ENCODE measurements at regions not wholly inside any gene's neighbourhood (a gene's known extent, or its start where the extent isn't known, plus 50 kb on each side); places are given as distances from the start of the nearest gene placed in this dataset.

DNA sequence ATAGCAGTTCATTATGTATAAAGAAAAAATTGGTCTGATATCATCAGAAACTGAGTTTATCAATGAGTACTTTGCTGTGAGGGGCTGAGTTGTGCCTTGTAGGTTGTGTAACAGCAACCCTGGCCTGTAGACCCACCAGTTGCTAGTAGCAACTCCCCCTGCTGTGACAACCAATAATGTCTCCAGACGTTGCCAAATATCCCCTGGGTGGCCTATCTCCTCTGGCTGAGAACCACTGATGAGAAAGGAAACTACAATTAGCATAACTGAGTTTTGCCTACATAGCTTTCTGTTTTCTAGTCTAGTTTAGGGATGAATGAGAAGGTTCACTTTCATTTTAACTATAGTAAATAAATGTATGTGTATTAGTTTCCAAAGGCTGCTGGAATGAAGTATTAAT, 234.1 kb downstream of the CPE start:
- TF ChIP-seq, protein P1, sequence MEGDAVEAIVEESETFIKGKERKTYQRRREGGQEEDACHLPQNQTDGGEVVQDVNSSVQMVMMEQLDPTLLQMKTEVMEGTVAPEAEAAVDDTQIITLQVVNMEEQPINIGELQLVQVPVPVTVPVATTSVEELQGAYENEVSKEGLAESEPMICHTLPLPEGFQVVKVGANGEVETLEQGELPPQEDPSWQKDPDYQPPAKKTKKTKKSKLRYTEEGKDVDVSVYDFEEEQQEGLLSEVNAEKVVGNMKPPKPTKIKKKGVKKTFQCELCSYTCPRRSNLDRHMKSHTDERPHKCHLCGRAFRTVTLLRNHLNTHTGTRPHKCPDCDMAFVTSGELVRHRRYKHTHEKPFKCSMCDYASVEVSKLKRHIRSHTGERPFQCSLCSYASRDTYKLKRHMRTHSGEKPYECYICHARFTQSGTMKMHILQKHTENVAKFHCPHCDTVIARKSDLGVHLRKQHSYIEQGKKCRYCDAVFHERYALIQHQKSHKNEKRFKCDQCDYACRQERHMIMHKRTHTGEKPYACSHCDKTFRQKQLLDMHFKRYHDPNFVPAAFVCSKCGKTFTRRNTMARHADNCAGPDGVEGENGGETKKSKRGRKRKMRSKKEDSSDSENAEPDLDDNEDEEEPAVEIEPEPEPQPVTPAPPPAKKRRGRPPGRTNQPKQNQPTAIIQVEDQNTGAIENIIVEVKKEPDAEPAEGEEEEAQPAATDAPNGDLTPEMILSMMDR (conservative IDR thresholded peaks at IDR 0.05; ENCODE audit: low read length) = no peak
- no peak for TF ChIP-seq EZH2phosphoT487 (IDR thresholded peaks at IDR 0.05; ENCODE audit: borderline replicate concordance)
